ENCODE measurements at regions not wholly inside any gene's neighbourhood (a gene's known extent, or its start where the extent isn't known, plus 50 kb on each side); places are given as distances from the start of the nearest gene placed in this dataset.
"Not testable (repeated sequence)": the region's sequence is repeated elsewhere in the genome, so short reads cannot be mapped to it uniquely, and the experiment has no call there.

- not testable (repeated sequence) for H3K27ac Mint-ChIP-seq; H3K9me3 Mint-ChIP-seq; H3K36me3 Mint-ChIP-seq (ENCODE audit: low read depth); H3K4me3 Mint-ChIP-seq; H3K4me1 Mint-ChIP-seq (ENCODE audit: low read depth); DNase-seq; H3K27me3 Mint-ChIP-seq
Observed at GRCh38 chr4:82301390-82301789, 72.4 kb downstream of the HNRNPD start.

- Mint-ChIP-seq H3K9me3 (no peaks in the 10 kb centered on the region), H3K27me3 (no peaks in the 10 kb centered on the region), H3K4me1 (ENCODE audit: low read depth) (peaks cover 6% of the 10 kb centered on the region), H3K4me3 (no peak overlapping the region), H3K27ac (no peak overlapping the region), H3K36me3 (ENCODE audit: low read depth) (no peaks in the 10 kb centered on the region)
- DNase-seq: no peak
Observed at GRCh38 chr4:82293304-82293703, 80.5 kb downstream of the HNRNPD start.

DNA sequence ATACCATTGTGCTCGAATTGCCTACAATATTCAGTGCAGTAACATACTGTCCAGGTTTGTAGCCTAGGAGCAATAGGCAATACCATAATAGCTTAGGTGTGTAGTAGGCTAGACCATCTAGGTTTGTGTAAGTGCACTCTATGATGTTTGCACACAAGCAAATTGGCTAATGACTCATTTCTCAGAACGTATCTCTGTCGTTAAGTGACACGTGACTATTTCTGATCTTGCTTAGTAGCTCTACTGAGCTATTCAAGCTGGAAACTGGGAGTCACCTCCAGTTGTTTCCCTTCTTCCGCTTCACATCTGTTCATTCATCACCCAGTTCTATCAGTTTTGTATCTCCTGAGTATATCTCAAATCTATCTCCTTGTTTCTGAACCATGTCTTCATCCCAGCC lies 86.1 kb downstream of the HNRNPD start:
- no peak for DNase-seq
- Mint-ChIP-seq H3K4me1 (ENCODE audit: low read depth) (peaks cover 14% of the 10 kb centered on the region), H3K9me3 (no peaks in the 10 kb centered on the region), H3K27ac (no peak overlapping the region), H3K36me3 (ENCODE audit: low read depth) (no peaks in the 10 kb centered on the region), H3K27me3 (peaks cover 4% of the 10 kb centered on the region), H3K4me3 (no peak overlapping the region)

DNA sequence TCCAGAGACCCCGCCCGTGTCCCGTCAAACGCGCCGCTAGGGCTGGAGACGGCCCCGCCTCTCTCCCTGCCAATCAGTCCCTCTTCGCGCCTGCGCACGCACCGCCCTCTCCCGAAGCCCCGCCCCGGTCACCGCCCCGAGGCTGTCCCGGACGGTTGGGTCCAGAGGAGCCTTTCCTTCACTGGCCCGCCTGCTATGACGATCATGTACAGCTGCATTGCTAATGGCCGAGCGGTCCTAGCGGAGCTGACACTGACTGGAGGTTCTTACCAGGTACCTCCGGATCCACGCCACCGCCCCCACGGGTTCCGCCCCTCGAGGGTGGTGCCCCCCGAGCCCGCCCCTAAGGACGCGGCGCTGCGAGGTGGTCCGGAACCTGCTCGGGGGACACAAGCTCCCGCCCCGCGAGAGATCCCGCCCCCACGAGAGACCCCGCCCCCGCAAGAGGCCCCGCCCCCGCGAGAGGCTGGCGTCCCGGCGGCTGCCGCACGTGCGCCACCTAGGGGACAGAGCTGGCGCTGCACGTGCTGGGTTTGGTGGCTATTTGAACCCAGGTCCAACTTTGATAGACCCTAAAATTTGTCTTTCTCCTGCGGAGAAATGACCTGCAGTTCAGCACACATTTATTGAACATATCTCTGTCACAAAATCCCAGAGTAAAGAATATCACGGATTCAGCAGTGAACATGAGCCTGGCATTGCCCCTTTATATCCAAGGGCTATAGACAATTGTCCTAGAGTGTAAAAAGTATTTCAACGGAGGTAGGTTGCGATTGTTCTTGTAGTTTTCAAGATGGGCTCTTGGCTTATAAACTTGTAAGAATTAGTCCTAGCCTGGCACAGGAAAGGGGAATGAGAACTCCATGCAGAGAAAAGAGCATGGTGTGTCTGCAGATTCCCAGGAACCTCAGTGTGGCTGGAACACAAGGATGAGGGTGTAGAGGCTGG lies 88.7 kb downstream of the HNRNPD start:
- peak; percentile 100 for DNase-seq
- Mint-ChIP-seq H3K27ac (peak overlapping the region; percentile 63), H3K4me3 (peak overlapping the region; percentile 64), H3K27me3 (peaks cover 4% of the 10 kb centered on the region), H3K4me1 (ENCODE audit: low read depth) (peaks cover 14% of the 10 kb centered on the region), H3K36me3 (ENCODE audit: low read depth) (no peaks in the 10 kb centered on the region), H3K9me3 (no peaks in the 10 kb centered on the region)

DNA sequence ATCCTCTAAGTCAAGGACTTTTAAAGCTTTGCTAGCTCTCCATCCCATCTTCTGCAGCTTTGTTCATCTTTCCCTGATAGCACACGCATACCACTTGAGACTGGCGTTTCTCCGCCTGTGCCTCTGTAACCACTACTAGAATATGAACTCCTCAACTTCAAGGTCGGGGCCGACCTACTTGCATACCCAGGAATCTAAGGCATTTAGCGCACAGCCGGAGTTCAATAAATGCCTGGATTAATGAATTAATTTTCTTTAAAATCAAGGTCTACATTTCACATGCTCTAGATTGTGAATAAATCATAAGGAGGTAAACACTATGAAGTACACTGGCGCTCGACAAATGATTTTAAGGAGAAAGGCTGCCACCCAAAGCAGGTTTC lies 89.3 kb downstream of the HNRNPD start:
- no peaks in the 10 kb centered on the region for H3K9me3 Mint-ChIP-seq
- DNase-seq: no peak
- H3K4me1 Mint-ChIP-seq (ENCODE audit: low read depth): peaks cover 14% of the 10 kb centered on the region
- peak overlapping the region; percentile 64 for H3K4me3 Mint-ChIP-seq
- peaks cover 4% of the 10 kb centered on the region for H3K27me3 Mint-ChIP-seq
- H3K27ac Mint-ChIP-seq: no peak overlapping the region
- H3K36me3 Mint-ChIP-seq (ENCODE audit: low read depth): no peaks in the 10 kb centered on the region

GRCh38 chr4:82282875-82283274 lies 90.9 kb downstream of the HNRNPD start:
- no peak for DNase-seq
- H3K4me1 Mint-ChIP-seq (ENCODE audit: low read depth): peaks cover 14% of the 10 kb centered on the region
- no peak overlapping the region for H3K4me3 Mint-ChIP-seq
- H3K27me3 Mint-ChIP-seq: peaks cover 4% of the 10 kb centered on the region
- no peak overlapping the region for H3K27ac Mint-ChIP-seq
- no peaks in the 10 kb centered on the region for H3K9me3 Mint-ChIP-seq
- no peaks in the 10 kb centered on the region for H3K36me3 Mint-ChIP-seq (ENCODE audit: low read depth)

GRCh38 chr4:82279550-82279949 lies 94.2 kb downstream of the HNRNPD start:
- H3K9me3 Mint-ChIP-seq; H3K4me1 Mint-ChIP-seq (ENCODE audit: low read depth); H3K4me3 Mint-ChIP-seq; DNase-seq; H3K27me3 Mint-ChIP-seq; H3K27ac Mint-ChIP-seq; H3K36me3 Mint-ChIP-seq (ENCODE audit: low read depth): not testable (repeated sequence)

- no peaks in the 10 kb centered on the region for H3K9me3 Mint-ChIP-seq
- no peak for DNase-seq
- no peaks in the 10 kb centered on the region for H3K27me3 Mint-ChIP-seq
- no peaks in the 10 kb centered on the region for H3K36me3 Mint-ChIP-seq (ENCODE audit: low read depth)
- H3K27ac Mint-ChIP-seq: no peak overlapping the region
- peaks cover 5% of the 10 kb centered on the region for H3K4me1 Mint-ChIP-seq (ENCODE audit: low read depth)
- no peak overlapping the region for H3K4me3 Mint-ChIP-seq
Observed at GRCh38 chr4:82276332-82276640, 97.5 kb downstream of the HNRNPD start.

- no peak overlapping the region for H3K4me3 Mint-ChIP-seq
- H3K36me3 Mint-ChIP-seq (ENCODE audit: low read depth): no peaks in the 10 kb centered on the region
- DNase-seq: no peak
- no peaks in the 10 kb centered on the region for H3K27me3 Mint-ChIP-seq
- H3K27ac Mint-ChIP-seq: no peak overlapping the region
- H3K4me1 Mint-ChIP-seq (ENCODE audit: low read depth): peaks cover 5% of the 10 kb centered on the region
- H3K9me3 Mint-ChIP-seq: no peaks in the 10 kb centered on the region
Observed at GRCh38 chr4:82275431-82276331, 98.1 kb downstream of the HNRNPD start.

DNA sequence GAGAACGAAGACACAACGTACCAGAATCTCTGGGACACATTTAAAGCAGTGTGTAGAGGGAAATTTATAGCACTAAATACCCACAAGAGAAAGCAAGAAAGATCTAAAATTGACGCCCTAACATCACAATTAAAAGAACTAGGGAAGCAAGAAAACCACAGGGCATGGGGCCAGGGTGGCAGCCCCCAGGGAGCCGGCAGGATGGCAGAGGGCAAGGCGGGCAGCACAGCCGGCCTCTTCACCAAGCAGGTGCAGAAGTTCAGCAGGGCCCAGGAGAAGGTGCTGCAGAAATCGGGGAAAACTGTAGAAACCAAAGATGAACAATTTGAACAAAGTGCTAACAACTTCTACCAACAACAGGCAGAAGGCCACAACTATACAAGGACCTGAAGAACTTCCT lies 99.1 kb downstream of the HNRNPD start:
- H3K9me3 Mint-ChIP-seq; H3K36me3 Mint-ChIP-seq (ENCODE audit: low read depth); H3K4me1 Mint-ChIP-seq (ENCODE audit: low read depth); DNase-seq; H3K4me3 Mint-ChIP-seq; H3K27ac Mint-ChIP-seq; H3K27me3 Mint-ChIP-seq: not testable (repeated sequence)

- not testable (repeated sequence) for H3K36me3 Mint-ChIP-seq (ENCODE audit: low read depth); H3K4me3 Mint-ChIP-seq; H3K27me3 Mint-ChIP-seq; H3K27ac Mint-ChIP-seq; H3K9me3 Mint-ChIP-seq; DNase-seq
- H3K4me1 Mint-ChIP-seq (ENCODE audit: low read depth): peaks cover 12% of the 10 kb centered on the region
Observed at GRCh38 chr4:82272523-82272922, 101.3 kb downstream of the HNRNPD start.

DNA sequence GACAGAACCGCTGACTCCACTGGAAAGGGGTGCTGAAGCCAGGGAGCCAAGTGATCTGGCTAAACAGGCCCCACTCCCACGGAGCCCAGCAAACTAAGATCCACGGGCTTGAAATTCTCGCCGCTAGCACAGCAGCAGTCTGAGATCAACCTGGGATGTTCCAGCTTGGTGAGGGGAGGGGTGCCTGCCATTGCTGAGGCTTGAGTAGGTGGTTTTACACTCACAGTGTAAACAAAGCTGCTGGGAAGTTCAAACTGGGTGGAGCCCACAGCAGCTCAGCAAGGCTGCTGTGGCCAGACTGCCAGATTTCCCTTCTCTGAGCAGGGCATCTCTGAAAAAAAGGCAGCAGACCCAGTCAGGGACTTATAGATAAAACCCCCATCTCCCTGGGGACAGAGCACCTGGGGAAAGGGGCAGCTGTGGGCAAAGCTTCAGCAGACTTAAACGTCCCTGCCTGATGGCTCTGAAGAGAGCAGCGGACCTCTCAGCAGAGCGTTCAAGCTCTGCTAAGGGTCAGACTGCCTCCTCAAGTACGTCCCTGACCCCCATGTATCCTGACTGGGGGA lies 101.8 kb downstream of the HNRNPD start:
- not testable (repeated sequence) for H3K27ac Mint-ChIP-seq; H3K9me3 Mint-ChIP-seq; H3K36me3 Mint-ChIP-seq (ENCODE audit: low read depth); H3K27me3 Mint-ChIP-seq; DNase-seq; H3K4me3 Mint-ChIP-seq
- H3K4me1 Mint-ChIP-seq (ENCODE audit: low read depth): peaks cover 12% of the 10 kb centered on the region

GRCh38 chr4:82268826-82269193 lies 105.0 kb downstream of the HNRNPD start:
- Mint-ChIP-seq H3K27me3 (no peaks in the 10 kb centered on the region), H3K27ac (no peak overlapping the region), H3K4me1 (ENCODE audit: low read depth) (peaks cover 8% of the 10 kb centered on the region), H3K9me3 (no peaks in the 10 kb centered on the region), H3K36me3 (ENCODE audit: low read depth) (no peaks in the 10 kb centered on the region), H3K4me3 (no peak overlapping the region)
- DNase-seq: no peak

- H3K27ac Mint-ChIP-seq: no peak overlapping the region
Observed at GRCh38 chr4:82268050-82268825, 105.6 kb downstream of the HNRNPD start.

More at GRCh38 chr4:82268050-82268825, 105.6 kb downstream of the HNRNPD start:
- H3K36me3 Mint-ChIP-seq (ENCODE audit: low read depth): no peaks in the 10 kb centered on the region
- H3K4me3 Mint-ChIP-seq: no peak overlapping the region
- H3K9me3 Mint-ChIP-seq: no peaks in the 10 kb centered on the region
- DNase-seq: peak; percentile 45
- H3K4me1 Mint-ChIP-seq (ENCODE audit: low read depth): peaks cover 8% of the 10 kb centered on the region
- H3K27me3 Mint-ChIP-seq: no peaks in the 10 kb centered on the region
